ENCODE measurements at regions not wholly inside any gene's neighbourhood (a gene's known extent, or its start where the extent isn't known, plus 50 kb on each side); places are given as distances from the start of the nearest gene placed in this dataset.

DNA sequence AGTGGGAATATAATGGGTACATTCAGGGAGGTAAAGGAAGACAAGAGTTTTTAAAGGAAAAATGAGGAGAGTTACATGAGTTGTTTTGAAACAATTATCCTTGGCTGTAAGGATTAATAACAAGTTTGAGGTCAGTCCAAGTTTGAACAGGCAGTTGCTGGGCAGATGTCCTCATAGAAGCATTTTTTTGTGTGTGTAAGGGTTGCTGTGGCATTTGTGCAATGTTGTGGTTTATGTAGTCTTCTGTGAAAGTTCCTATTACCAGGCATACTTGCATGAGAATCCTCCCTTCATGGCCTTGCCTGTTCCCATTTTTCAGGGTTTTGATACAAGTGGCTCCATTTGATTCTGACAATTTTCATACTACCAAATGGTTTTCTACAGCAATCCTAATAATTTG is 400.2 kb downstream of the KCNA4 start:
- TF ChIP-seq, protein P1, sequence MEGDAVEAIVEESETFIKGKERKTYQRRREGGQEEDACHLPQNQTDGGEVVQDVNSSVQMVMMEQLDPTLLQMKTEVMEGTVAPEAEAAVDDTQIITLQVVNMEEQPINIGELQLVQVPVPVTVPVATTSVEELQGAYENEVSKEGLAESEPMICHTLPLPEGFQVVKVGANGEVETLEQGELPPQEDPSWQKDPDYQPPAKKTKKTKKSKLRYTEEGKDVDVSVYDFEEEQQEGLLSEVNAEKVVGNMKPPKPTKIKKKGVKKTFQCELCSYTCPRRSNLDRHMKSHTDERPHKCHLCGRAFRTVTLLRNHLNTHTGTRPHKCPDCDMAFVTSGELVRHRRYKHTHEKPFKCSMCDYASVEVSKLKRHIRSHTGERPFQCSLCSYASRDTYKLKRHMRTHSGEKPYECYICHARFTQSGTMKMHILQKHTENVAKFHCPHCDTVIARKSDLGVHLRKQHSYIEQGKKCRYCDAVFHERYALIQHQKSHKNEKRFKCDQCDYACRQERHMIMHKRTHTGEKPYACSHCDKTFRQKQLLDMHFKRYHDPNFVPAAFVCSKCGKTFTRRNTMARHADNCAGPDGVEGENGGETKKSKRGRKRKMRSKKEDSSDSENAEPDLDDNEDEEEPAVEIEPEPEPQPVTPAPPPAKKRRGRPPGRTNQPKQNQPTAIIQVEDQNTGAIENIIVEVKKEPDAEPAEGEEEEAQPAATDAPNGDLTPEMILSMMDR (IDR thresholded peaks at IDR 0.05; ENCODE audit: insufficient read depth, low read depth, low read length), result no peak
- no peak for TF ChIP-seq EZH2 (IDR thresholded peaks at IDR 0.05; ENCODE audit: insufficient read depth, low read length)
